GM12891 (cell line): ENCODE measurements at regions not wholly inside any gene's neighbourhood (a gene's known extent, or its start where the extent isn't known, plus 50 kb on each side); places are given as distances from the start of the nearest gene placed in this dataset.

ENCODE experiments used
- PAX5 ChIP-seq: IDR thresholded peaks from 2 replicates; pipeline ENCODE4 v1.6.1; 2011; ENCODE audit warnings: low read length, moderate library complexity, mild to moderate bottlenecking; ENCODE audit not compliant: insufficient read depth, severe bottlenecking
- POLR2A ChIP-seq: IDR thresholded peaks from 2 replicates; pipeline ENCODE4 v1.6.1; 2011; ENCODE audit warnings: low read depth, low read length, control low read depth
- POLR2AphosphoS5 ChIP-seq: IDR thresholded peaks from 2 replicates; pipeline ENCODE4 v1.6.1; 2011; ENCODE audit warnings: low read depth, low read length, control low read depth
- POU2F2 ChIP-seq: IDR thresholded peaks from 2 replicates; pipeline ENCODE4 v1.6.1; 2011; ENCODE audit warnings: low read depth, mild to moderate bottlenecking, control low read depth, low read length, moderate library complexity
- SPI1 ChIP-seq: IDR thresholded peaks from 2 replicates; pipeline ENCODE4 v1.6.1; 2011; ENCODE audit warnings: low read depth, low read length, control low read depth
- TAF1 ChIP-seq: IDR thresholded peaks from 2 replicates; pipeline ENCODE4 v1.6.1; 2011; ENCODE audit warnings: low read depth, low read length, control low read depth

DNA sequence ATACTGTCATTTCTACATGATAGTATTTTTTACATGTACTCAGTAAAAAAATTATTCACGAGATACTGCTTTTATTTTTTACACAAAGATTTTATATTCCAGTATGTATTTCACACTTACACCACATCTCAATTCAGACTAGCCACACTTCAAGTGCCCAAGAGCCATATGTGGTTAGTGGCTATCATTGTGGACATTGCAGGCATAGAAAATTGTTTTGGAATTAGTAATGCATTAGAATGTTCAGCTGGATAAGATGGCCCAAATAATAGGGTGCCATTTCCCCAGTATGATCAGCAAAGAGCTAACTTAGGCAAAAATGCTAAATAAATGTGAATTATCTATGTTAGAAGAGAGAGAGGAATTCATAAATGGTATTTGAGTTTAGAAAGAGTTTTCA lies 203.8 kb upstream of the MCTP2 start:
- no peak for TF ChIP-seq POLR2AphosphoS5
- TF ChIP-seq TAF1, result no peak
- TF ChIP-seq POLR2A, result no peak
- no peak for TF ChIP-seq SPI1
- TF ChIP-seq PAX5, result no peak
- TF ChIP-seq POU2F2, result no peak
